K562 (cell line): ENCODE measurements at regions not wholly inside any gene's neighbourhood (a gene's known extent, or its start where the extent isn't known, plus 50 kb on each side); places are given as distances from the start of the nearest gene placed in this dataset.

Source experiments
- ATAC-seq: fragments of 200-7000 bp; cut with Tn5 transposase; 3 replicates; pipeline ENCODE4 v1.9.1; 2020; ENCODE audit warnings: moderate library complexity
- BruUV-seq: library from RNA; stranded (reverse); fragments of 400-500 nt; replicated peaks from 2 replicates; lab custom pipeline; 2021; lab: Mats Ljungman, UMichigan
- CTCF ChIA-PET: fragments of 300-600 bp; formaldehyde crosslinking; extraction: SDS; loops from one replicate; lab custom pipeline; 2021; ENCODE audit warnings: low intra/inter-chr PET ratio; lab: Yijun Ruan, JAX
- POLR2A ChIA-PET: fragments of 300-600, 350-650 bp; sonication (Branson Sonifier 250); formaldehyde crosslinking; extraction: SDS; loops from one replicate; lab custom pipeline; 2021; ENCODE audit warnings: antibody characterized with exemption, inconsistent platforms; lab: Yijun Ruan, JAX
- DNase-seq, 4 experiments: peaks; one replicate each; pipeline versions ENCODE4 v3.0.0 to v3.0.0-alpha.2; 2011 to 2018; ENCODE audit warnings: low spot score in 3 of 4, mixed read lengths in 3 of 4; ENCODE audit errors: extremely low read depth in 1 of 4
- FAIRE-seq: peaks from 2 replicates; lab custom pipeline; 2011; peaks lifted over from hg19 to GRCh38; lab: Jason Lieb, UNC
- H2AFZ ChIP-seq: 2 replicates; pipeline ENCODE4 v1.6.0; 2011; ENCODE audit warnings: low read depth, low read length, control low read depth, inconsistent platforms
- H3K27ac ChIP-seq: fragments of 200-600 bp; 3 replicates; pipeline ENCODE4 v1.8.0; 2011; ENCODE audit warnings: low read depth, mild to moderate bottlenecking, control low read depth, inconsistent platforms, low read length, moderate library complexity, mixed read lengths; ENCODE audit errors: extremely low read depth
- H3K27me3 ChIP-seq, 2 experiments: fragments of 300-600 bp in 1 of 2; 2 replicates in 1 of 2; 3 replicates in 1 of 2; pipeline versions ENCODE4 v1.6.0 to v1.8.0; 2011; ENCODE audit warnings: inconsistent platforms in 2 of 2, low read length in 2 of 2, mild to moderate bottlenecking in 1 of 2, mixed read lengths in 1 of 2, moderate library complexity in 1 of 2; ENCODE audit not compliant: control insufficient read depth in 2 of 2, insufficient read depth in 2 of 2
- H3K36me3 ChIP-seq: fragments of 300-600 bp; 3 replicates; pipeline ENCODE4 v1.8.0; 2011; ENCODE audit warnings: mild to moderate bottlenecking, low read length, inconsistent platforms; ENCODE audit not compliant: control insufficient read depth, insufficient read depth
- H3K4me1 ChIP-seq, 2 experiments: fragments of 200-600 bp in 1 of 2; replicated peaks in 1 of 2; 2 replicates in 1 of 2; 3 replicates in 1 of 2; pipeline versions ENCODE4 v1.5.1 to v1.8.0; 2011; ENCODE audit warnings: inconsistent platforms in 2 of 2, low read length in 2 of 2, mild to moderate bottlenecking in 1 of 2, mixed read lengths in 1 of 2, moderate library complexity in 1 of 2; ENCODE audit not compliant: control insufficient read depth in 2 of 2, insufficient read depth in 2 of 2
- H3K4me2 ChIP-seq: 2 replicates; pipeline ENCODE4 v1.6.1; 2011; ENCODE audit warnings: low read length, control low read depth, inconsistent platforms, mixed read lengths; ENCODE audit not compliant: insufficient read depth
- H3K4me3 ChIP-seq: fragments of 200-600 bp; sonication (generic), shearing (Covaris generic); 2 replicates; pipeline ENCODE4 v1.5.1; 2016; ENCODE audit warnings: control low read depth, inconsistent platforms
- H3K79me2 ChIP-seq: fragments of 200-600 bp; 3 replicates; pipeline ENCODE4 v1.8.0; 2011; ENCODE audit warnings: low read length, inconsistent platforms; ENCODE audit not compliant: control insufficient read depth, insufficient read depth
- H3K9ac ChIP-seq, 2 experiments: 2 replicates each; pipeline versions ENCODE4 v1.6.0 to v1.6.1; 2011; ENCODE audit warnings: low read depth in 2 of 2, low read length in 2 of 2, control low read depth in 1 of 2, inconsistent platforms in 1 of 2, mild to moderate bottlenecking in 1 of 2, mixed read lengths in 1 of 2; ENCODE audit not compliant: insufficient read depth in 1 of 2
- H3K9me1 ChIP-seq: one replicate; pipeline ENCODE4 v1.6.0; 2011; ENCODE audit warnings: inconsistent platforms, mild to moderate bottlenecking, low read length, moderate library complexity; ENCODE audit not compliant: control insufficient read depth, insufficient read depth
- H3K9me3 ChIP-seq: replicated peaks from 2 replicates; pipeline ENCODE4 v1.5.1; 2011; ENCODE audit warnings: low read depth, low read length, inconsistent platforms; ENCODE audit not compliant: control insufficient read depth, insufficient read depth
- H4K20me1 ChIP-seq: replicated peaks from 2 replicates; pipeline ENCODE4 v1.6.1; 2011; ENCODE audit warnings: low read length, inconsistent platforms, mixed read lengths; ENCODE audit not compliant: control insufficient read depth, insufficient read depth
- GTF2E2 ChIP-seq: fragments of 200-800 bp; sonication (Bioruptor generic); IDR thresholded peaks from 2 replicates; pipeline ENCODE4 v1.6.1; 2016; ENCODE audit warnings: missing genetic modification characterization, missing compliant biosample characterization
- WGBS: fragments of 100-300 bp; shearing (Covaris generic); methylation state at CpG from one replicate; pipeline ENCODE4 v1.1.6; 2016; ENCODE audit warnings: low coverage, mixed read lengths; ENCODE audit not compliant: insufficient coverage; ENCODE audit errors: missing lambda C conversion rate; 5-methylcytosine and 5-hydroxymethylcytosine counted together
- in situ Hi-C: fragments of 300-500 bp; cut with MboI; formaldehyde crosslinking; loops from 4 replicates; pipeline ENCODE4 v1.15.0; 2018; ENCODE audit warnings: inconsistent platforms, mixed read lengths
- intact Hi-C: fragments of 100-400 bp; cut with micrococcal nuclease; formaldehyde crosslinking; loops from 2 replicates; pipeline ENCODE4 v1.14.2; 2022
- TF ChIP-seq, protein P1 (sequence below): fragments of 450-650 bp; formaldehyde crosslinking; IDR thresholded peaks from 2 replicates; pipeline ENCODE4 v1.4.0; 2022; ENCODE audit warnings: missing genetic modification characterization

- WGBS: under 1% methylated on average over 11 of the region's 11 CpGs
- no peak for FAIRE-seq
- DNase-seq: no peak
- Histone ChIP-seq H3K4me3 (no peak overlapping the region), H2AFZ (no peak overlapping the region), H3K9me3 (no peaks in the 10 kb centered on the region), H3K4me2 (no peak overlapping the region), H3K36me3 (no peaks in the 10 kb centered on the region), H3K79me2 (no peaks in the 10 kb centered on the region), H3K9me1 (no peaks in the 10 kb centered on the region), H3K4me1 (peaks cover 0 to 6% of the 10 kb centered on the region in 2 experiments; a peak in 1 of 5 replicates), H3K9ac (no peak overlapping the region), H3K27ac (no peak overlapping the region), H3K27me3 (peaks cover 7 to 28% of the 10 kb centered on the region in 2 experiments; a peak in 3 of 5 replicates), H4K20me1 (no peaks in the 10 kb centered on the region)
- CTCF ChIA-PET: no interaction called here
- POLR2A ChIA-PET: no interaction called here
- in situ Hi-C loops (no loop called here), intact Hi-C loops (no loop called here)
- no peak for TF ChIP-seq GTF2E2
- TF ChIP-seq, protein P1, sequence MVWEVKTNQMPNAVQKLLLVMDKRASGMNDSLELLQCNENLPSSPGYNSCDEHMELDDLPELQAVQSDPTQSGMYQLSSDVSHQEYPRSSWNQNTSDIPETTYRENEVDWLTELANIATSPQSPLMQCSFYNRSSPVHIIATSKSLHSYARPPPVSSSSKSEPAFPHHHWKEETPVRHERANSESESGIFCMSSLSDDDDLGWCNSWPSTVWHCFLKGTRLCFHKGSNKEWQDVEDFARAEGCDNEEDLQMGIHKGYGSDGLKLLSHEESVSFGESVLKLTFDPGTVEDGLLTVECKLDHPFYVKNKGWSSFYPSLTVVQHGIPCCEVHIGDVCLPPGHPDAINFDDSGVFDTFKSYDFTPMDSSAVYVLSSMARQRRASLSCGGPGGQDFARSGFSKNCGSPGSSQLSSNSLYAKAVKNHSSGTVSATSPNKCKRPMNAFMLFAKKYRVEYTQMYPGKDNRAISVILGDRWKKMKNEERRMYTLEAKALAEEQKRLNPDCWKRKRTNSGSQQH (CRISPR knock-in tag): no peak
- BruUV-seq: no TSS peak
- no peak for ATAC-seq
Measured at GRCh38 chr6:1004885-1005630, 306.8 kb upstream of the FOXQ1 start.
